Urinary bladder (tissue), 3 donors: ENCODE measurements at regions not wholly inside any gene's neighbourhood (a gene's known extent, or its start where the extent isn't known, plus 50 kb on each side); places are given as distances from the start of the nearest gene placed in this dataset.
A peak's percentile ranks its signal among the peaks of the same experiment; 100 is the strongest.

Source experiments
- DNase-seq: peaks from one replicate; pipeline ENCODE4 v3.0.0-alpha.2; 2015; ENCODE audit errors: extremely low spot score
- H3K27ac ChIP-seq: one replicate; pipeline ENCODE4 v1.5.1; 2013; ENCODE audit warnings: low read depth, mild to moderate bottlenecking, moderate library complexity
- H3K36me3 ChIP-seq: one replicate; pipeline ENCODE4 v1.6.1; 2013; ENCODE audit warnings: mild to moderate bottlenecking, moderate library complexity; ENCODE audit not compliant: insufficient read depth
- H3K4me1 ChIP-seq: one replicate; pipeline ENCODE4 v1.6.1; 2013; ENCODE audit warnings: mild to moderate bottlenecking, moderate library complexity; ENCODE audit not compliant: insufficient read depth
- H3K4me3 ChIP-seq: one replicate; pipeline ENCODE4 v1.5.1; 2013; ENCODE audit warnings: low read depth, low read length
- WGBS: extraction: QIAGEN DNeasy Blood & Tissue Kit; methylation state at CpG from one replicate; pipeline ENCODE4 v1.1.7; 2013; 5-methylcytosine and 5-hydroxymethylcytosine counted together
- donor health status: healthy with polysubstance abuse.
- donor health status: healthy.

GRCh38 chr3:106197532-106198194, 328.9 kb upstream of the CBLB start:
- Histone ChIP-seq H3K4me3 (no peak overlapping the region), H3K27ac (no peak overlapping the region), H3K4me1 (no peaks in the 10 kb centered on the region), H3K36me3 (no peaks in the 10 kb centered on the region)
- no peak for DNase-seq
- 66% methylated on average over 4 of the region's 4 CpGs for WGBS

DNA sequence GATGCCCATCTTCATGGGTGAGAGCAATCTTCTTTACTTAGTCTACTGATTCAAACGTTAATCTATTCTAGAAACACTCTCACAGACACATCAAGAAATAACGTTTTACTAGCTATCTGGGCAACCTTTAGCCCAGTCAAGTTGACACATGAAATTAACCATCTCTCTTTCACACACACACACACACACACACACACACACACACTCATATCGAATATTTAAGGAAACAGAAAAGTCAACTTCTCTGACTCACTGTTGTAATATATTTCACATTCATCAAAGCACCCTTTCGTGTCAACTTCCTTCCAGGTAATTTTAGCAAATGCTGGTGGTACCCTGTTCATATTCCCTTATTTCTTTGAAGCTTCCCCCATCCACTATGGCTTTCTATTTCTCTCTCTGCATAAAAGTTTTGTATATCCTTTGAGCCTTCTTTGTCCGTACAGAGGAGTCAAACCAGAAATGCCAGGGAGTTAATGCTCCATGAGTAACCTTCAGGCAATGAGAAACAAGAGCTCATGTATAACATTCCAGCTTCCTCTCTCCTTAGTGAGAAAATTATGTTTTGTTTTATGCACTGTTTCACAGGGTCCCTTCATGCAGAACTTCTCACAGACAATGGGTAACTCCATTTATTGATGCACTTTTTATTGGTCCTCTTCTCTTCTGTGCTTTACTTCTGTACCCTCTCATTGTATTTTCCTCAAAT, 335.5 kb upstream of the CBLB start:
- no peaks in the 10 kb centered on the region for H3K36me3 ChIP-seq
- DNase-seq, result no peak
- H3K4me3 ChIP-seq, result no peak overlapping the region
- H3K27ac ChIP-seq, result no peak overlapping the region
- 90% methylated on average over 5 of the region's 5 CpGs for WGBS
- no peaks in the 10 kb centered on the region for H3K4me1 ChIP-seq

DNA sequence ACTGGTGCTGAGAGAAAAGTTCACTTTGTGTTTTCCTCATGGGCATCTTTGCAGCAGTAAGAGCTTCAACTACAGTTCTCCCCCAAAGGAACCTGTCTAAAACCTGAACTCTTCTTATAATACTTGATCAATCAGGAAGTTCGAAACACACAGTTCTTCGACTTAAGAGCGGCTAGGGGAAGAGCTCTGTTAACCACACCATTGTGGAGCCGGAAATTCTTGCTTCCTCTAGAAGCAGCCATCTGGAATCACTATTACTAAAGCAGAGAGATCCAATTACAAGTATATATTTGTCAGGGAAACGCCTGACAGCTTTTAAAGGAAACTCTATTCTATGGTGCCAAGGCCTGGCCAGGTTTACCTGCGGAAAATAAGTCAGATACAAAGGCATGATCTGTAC, 337.3 kb upstream of the CBLB start:
- no peaks in the 10 kb centered on the region for H3K4me1 ChIP-seq
- H3K27ac ChIP-seq, result peak overlapping the region; percentile 23
- H3K4me3 ChIP-seq, result no peak overlapping the region
- DNase-seq, result no peak
- no peaks in the 10 kb centered on the region for H3K36me3 ChIP-seq
- 62% methylated on average over 6 of the region's 6 CpGs for WGBS

DNA sequence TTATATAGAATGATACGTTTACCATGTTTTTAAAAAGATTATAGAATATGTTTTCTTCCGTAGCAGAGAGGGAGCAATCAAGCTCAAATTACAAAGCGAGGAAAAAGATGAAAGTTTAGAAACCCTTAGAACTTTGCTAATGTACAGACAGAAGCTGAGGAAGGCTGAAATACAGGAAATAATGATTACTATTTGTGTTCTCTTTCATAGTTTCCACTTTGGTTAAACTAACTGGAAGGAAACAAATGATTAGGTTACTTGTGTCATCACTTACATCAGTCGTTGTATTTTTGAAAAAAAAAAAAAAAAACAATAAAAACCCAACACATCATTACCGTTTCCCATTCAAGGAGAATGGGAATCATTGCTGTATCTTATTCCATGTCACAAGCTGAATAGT, 337.8 kb upstream of the CBLB start:
- Histone ChIP-seq H3K4me3 (no peak overlapping the region), H3K4me1 (no peaks in the 10 kb centered on the region), H3K36me3 (no peaks in the 10 kb centered on the region), H3K27ac (no peak overlapping the region)
- DNase-seq, result no peak
- 70% methylated on average over 5 of the region's 5 CpGs for WGBS

GRCh38 chr3:106208251-106208650, 339.4 kb upstream of the CBLB start:
- no peak for DNase-seq
- 31% methylated on average over 4 of the region's 4 CpGs for WGBS
- H3K4me1 ChIP-seq, result no peaks in the 10 kb centered on the region

GRCh38 chr3:106208967-106209366, 340.2 kb upstream of the CBLB start:
- Histone ChIP-seq H3K4me3 (no peak overlapping the region), H3K4me1 (no peaks in the 10 kb centered on the region), H3K27ac (no peak overlapping the region), H3K36me3 (no peaks in the 10 kb centered on the region)
- DNase-seq, result no peak
- WGBS, result 50% methylated on average over 2 of the region's 2 CpGs

More at GRCh38 chr3:106208251-106208650, 339.4 kb upstream of the CBLB start:
- Histone ChIP-seq H3K4me3 (no peak overlapping the region), H3K36me3 (no peaks in the 10 kb centered on the region), H3K27ac (no peak overlapping the region)

GRCh38 chr3:106209482-106209881, 340.7 kb upstream of the CBLB start:
- Histone ChIP-seq H3K4me3 (no peak overlapping the region), H3K27ac (no peak overlapping the region), H3K36me3 (no peaks in the 10 kb centered on the region), H3K4me1 (no peaks in the 10 kb centered on the region)
- WGBS, result 38% methylated on average over 1 of the region's 1 CpG
- no peak for DNase-seq

DNA sequence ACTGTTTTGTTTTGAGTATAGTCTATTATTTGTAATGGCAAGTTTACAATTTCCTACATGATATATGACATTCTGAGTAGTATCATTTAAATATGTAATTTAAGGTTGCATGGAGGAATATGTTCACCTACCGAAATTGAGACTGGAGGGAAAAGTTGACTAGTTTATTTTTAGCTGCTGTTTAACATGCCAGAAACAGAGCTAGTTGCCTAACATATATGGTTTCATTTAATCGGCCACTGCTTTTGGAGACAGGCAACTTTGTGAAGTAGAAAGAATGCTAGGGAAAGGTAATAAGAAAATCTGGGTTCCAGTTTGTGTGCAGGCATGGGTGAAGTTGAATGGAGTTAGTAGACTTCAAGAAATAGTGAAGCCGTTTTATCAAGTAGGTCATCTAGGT, 342.1 kb upstream of the CBLB start:
- no peak for DNase-seq
- no peak overlapping the region for H3K4me3 ChIP-seq
- 66% methylated on average over 3 of the region's 3 CpGs for WGBS
- H3K27ac ChIP-seq, result no peak overlapping the region
- no peaks in the 10 kb centered on the region for H3K4me1 ChIP-seq
- no peaks in the 10 kb centered on the region for H3K36me3 ChIP-seq

DNA sequence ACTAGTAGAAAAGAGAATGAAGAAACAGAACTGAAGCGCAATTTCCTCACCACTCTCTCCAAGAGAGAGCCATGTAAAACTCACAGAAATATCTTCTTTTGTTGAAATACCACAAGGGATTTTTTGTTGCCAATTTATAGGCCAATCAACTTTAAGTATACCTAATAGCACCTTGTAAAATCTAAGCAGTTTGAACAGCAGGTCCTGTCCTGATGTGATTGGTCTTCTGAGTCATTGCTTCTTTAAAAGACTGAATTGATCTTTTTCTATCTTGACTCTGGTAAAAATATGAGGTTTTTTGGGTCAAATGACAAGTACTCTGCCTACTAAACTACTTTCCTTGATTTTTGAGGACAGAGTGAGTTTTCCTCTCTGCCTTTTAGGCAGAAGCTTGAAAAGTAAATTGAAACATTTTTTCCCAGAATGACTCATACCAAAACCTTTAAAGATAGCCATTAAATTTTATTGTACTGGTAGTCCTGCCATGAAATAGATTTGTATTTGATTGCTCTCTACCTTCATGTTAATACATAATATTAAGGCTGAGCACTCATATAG, 343.9 kb upstream of the CBLB start:
- Histone ChIP-seq H3K4me3 (no peak overlapping the region), H3K36me3 (no peaks in the 10 kb centered on the region), H3K4me1 (no peaks in the 10 kb centered on the region), H3K27ac (no peak overlapping the region)
- DNase-seq, result no peak
- WGBS, result 97% methylated on average over 1 of the region's 1 CpG

- WGBS, result 95% methylated on average over 4 of the region's 4 CpGs
- DNase-seq, result no peak
- Histone ChIP-seq H3K4me1 (no peaks in the 10 kb centered on the region), H3K27ac (no peak overlapping the region), H3K36me3 (no peaks in the 10 kb centered on the region), H3K4me3 (no peak overlapping the region)
These were observed 345.1 kb upstream of the CBLB start for GRCh38 chr3:106213954-106214353.

- WGBS, result 78% methylated on average over 4 of the region's 4 CpGs
- Histone ChIP-seq H3K36me3 (no peaks in the 10 kb centered on the region), H3K4me3 (no peak overlapping the region), H3K27ac (no peak overlapping the region), H3K4me1 (no peaks in the 10 kb centered on the region)
- no peak for DNase-seq
These were observed 345.8 kb upstream of the CBLB start for GRCh38 chr3:106214641-106215040.

GRCh38 chr3:106215047-106215446, 346.2 kb upstream of the CBLB start:
- Histone ChIP-seq H3K4me3 (no peak overlapping the region), H3K27ac (no peak overlapping the region), H3K4me1 (no peaks in the 10 kb centered on the region), H3K36me3 (no peaks in the 10 kb centered on the region)
- 96% methylated on average over 1 of the region's 1 CpG for WGBS
- no peak for DNase-seq

DNA sequence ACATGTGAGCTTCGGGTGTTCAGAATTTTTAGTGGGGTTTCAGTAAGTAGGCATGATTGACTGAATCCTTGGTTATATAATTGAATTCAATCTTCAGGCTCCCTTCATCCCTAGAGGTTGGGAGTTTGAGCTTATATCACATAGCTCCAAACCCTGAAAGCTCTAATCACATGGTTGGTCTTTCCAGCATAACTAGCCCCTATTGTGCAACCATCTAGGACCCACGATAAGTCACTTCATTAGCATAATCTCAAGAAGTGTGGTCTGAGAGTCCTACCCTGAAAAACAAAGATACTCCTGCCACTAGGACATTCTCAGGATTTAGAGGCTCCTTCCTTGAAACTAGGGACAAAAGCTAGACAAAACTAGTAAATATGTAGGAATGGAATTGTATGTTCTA, 348.9 kb upstream of the CBLB start:
- no peak overlapping the region for H3K27ac ChIP-seq
- H3K36me3 ChIP-seq, result no peaks in the 10 kb centered on the region
- WGBS, result 94% methylated on average over 2 of the region's 2 CpGs
- H3K4me3 ChIP-seq, result no peak overlapping the region
- H3K4me1 ChIP-seq, result no peaks in the 10 kb centered on the region
- DNase-seq, result no peak

- WGBS, result 80% methylated on average over 3 of the region's 3 CpGs
These were observed 358.3 kb upstream of the CBLB start for GRCh38 chr3:106227068-106227467.

More at GRCh38 chr3:106227068-106227467, 358.3 kb upstream of the CBLB start:
- H3K4me1 ChIP-seq, result no peaks in the 10 kb centered on the region
- H3K27ac ChIP-seq, result no peak overlapping the region
- no peak for DNase-seq
- no peak overlapping the region for H3K4me3 ChIP-seq
- no peaks in the 10 kb centered on the region for H3K36me3 ChIP-seq
